GM21529 (cell line): ENCODE measurements at regions not wholly inside any gene's neighbourhood (a gene's known extent, or its start where the extent isn't known, plus 50 kb on each side); places are given as distances from the start of the nearest gene placed in this dataset.

ENCODE experiments used
- ATAC-seq: cut with Tn5 transposase; IDR thresholded peaks from one replicate; pipeline ENCODE4 v1.9.1; 2021; ENCODE audit not compliant: unreplicated experiment

DNA sequence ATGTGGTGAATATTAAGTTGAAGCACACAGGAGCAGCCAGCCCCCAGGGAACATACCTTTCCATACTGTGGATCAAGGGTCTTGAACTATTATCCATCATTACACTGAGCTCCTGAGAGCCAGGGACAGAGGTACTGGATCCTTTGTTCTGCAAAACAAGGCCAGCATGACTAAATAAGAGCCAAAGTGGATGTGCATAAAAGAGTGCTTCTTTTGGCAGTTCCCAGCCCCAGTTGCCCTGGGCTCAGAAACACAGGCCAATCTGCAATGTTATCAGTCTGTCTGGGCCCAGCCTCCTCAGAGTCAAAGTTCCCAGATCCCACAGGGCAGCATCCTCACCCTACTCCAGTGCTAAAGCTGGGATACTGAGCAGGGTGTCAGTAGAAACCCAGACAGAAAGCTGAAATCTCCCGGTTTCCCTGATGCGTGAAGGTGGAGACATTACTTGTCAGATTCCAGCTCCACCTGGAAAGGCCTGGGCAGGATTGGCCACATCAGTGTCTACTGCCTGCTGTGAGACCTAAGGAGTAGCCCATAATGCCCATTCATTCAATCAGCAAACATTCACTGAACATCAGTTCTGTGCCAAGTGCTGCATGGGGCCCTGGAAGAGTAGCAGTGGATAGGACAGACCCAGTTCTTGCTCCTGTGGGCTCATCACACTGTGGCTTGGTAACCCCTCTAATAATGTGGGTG lies 342.7 kb downstream of the CXCL12 start:
- no peak for ATAC-seq

DNA sequence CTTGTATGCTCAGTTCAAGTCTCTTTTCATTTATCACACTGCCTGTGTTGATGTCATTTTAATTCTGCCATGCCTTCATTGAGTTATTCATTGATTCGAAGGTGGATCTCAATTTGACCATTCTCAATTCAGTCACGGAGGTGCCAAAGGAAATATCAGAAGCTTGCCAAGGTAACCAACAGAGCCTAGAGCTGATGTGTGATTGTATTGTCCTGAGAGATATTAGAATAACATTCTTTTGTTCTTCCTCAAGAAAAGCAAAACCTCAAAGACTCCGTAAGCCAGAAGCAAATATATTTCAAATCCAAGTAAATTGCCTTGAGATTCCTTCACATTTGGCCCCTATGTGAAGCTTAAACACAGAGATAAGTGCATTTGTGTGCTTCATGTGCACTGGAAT lies 345.3 kb downstream of the CXCL12 start:
- ATAC-seq, result no peak

DNA sequence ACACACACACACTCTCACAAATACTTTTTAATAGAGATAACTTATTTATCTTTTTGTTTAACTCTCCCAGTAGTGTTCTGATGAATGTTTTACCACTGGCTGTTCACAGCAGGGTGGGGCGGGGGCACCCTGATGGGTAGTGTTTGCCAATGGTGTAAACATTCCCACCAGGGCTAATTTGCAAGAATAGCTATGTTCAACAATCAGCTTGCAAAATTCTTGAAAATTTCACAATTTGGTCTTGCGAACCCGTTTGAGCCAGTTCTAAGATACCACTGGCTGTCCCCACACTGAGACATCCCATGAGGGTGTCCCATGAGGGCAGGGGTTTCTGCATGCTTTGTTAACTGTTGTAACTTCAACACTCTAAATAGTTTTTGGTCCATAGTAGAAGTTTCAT lies 348.5 kb downstream of the CXCL12 start:
- no peak for ATAC-seq

DNA sequence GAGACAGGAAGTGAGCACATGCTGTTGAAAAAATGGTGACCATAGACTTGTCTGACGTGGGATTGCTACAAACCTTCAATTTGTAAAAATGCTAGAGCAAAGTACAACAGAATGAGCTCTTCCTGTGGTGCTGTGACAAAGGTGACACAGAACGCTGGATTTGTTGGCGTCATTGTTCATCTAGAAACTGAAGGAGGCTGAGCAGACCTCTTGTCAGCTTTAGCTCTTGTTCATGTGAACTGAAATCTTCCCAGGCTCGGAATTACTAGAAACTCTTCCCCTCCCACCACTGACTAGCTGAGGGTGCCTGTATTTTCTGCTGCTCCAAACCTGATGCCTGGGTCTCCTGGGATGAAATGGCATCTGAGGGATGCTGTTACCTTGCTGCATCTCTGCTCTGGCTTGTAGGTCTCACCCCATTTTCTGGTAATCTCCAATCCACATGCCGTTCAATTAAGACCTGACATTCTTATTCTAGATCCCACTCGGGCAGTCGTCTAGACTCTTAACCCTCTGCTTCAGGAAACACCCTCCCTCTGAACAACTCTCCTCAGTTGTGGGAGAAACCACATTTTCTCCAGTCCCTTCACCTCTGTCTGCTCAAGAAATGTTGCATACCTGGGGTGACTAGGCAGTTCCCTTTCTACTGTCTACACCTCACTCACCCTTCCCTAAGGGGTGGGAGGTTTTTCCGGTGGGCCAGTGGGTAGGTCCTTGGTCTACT lies 349.3 kb downstream of the CXCL12 start:
- no peak for ATAC-seq

DNA sequence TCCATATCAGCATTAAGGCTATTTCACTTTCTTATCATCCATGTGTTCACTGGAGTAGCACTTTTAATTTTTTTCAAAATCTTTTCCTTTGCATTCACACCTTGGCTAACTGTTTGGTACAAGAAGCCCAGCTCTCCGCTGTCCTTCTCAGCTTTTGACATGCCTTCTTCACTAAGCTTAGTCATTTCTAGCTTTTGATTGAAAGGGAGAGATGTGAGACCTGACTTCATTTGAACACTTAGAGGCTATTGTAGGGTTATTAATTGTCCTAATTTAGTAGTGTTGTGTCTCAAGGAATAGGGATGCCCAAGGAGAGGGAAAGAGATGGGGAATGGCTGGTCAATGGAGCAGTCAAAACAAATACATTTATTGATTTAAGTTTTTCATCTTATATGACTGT lies 350.0 kb downstream of the CXCL12 start:
- no peak for ATAC-seq

DNA sequence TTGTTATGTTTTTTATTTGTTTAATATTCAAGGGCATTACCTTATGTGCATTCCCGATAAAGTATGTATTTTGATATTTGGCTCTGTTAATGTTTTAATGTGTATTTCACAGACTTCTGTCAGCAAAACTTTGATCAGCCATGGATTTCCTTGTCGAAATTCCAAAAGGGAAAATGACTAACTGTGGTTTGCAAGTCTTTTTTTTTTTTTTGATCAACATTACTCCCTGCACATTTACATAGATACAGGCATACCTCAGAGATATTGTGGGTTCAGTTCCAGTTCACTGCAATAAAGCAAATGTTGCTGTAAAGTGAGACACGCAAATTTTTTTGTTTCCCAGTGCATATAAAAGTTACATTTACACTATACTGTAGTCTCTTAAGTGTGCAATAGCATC lies 351.9 kb downstream of the CXCL12 start:
- ATAC-seq, result no peak

DNA sequence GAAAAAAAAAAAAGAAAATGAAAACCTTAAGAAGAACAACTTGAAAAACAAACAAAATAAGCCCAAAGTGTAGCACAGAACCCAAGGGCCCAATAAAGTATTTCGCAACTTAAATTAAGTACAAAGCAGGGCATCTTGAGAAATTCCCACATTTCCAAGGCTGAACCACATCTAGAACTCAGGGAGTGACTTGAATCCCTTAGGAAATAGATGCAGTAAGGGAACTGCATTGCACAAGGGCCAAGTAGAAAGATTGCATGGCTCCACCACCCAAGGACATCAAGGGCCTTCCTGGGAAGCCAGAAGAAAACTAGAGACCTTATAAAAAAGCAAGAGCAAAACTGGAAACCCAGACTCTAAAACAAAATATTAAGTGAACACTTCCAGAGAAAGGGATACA lies 352.7 kb downstream of the CXCL12 start:
- ATAC-seq, result no peak

DNA sequence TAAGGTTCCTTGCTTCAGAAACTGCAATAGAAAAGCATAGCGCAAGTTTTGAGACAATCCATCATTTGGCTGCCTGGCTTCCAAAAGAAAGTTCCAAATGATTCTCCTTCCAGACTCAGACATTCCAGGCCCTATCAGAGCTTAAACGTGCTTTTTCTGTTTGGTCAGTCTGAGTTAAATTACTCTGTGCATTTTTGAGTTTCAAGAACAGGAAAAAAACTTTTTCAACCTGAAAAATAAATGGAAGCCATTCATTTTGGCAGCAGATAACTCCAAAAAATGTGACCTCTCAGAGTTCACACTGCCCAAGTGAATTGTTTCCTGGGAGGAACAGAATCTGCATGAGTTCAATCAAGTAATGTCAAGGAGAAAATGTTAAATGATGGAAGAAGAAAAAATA lies 354.2 kb downstream of the CXCL12 start:
- ATAC-seq, result no peak

DNA sequence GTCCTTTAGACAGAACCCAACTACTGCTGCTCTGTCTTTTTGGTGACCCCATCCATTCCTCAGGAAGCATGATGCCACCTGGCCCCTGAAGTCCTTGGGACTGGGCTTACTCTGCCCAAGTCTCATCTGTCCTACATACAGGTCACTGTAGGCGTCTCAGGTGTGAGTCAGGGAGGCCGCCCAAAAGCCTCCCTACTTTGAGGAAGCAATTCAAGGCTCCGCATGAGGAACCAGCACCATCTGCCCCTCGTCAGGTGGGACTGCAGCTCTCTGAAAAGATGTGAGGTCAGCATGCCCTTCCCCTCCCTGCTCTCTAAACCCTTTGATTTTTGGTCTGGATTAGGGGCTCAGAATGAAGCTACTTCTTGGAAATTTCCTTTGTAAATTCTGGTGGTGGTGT lies 354.8 kb downstream of the CXCL12 start:
- ATAC-seq, result peak; percentile 87

DNA sequence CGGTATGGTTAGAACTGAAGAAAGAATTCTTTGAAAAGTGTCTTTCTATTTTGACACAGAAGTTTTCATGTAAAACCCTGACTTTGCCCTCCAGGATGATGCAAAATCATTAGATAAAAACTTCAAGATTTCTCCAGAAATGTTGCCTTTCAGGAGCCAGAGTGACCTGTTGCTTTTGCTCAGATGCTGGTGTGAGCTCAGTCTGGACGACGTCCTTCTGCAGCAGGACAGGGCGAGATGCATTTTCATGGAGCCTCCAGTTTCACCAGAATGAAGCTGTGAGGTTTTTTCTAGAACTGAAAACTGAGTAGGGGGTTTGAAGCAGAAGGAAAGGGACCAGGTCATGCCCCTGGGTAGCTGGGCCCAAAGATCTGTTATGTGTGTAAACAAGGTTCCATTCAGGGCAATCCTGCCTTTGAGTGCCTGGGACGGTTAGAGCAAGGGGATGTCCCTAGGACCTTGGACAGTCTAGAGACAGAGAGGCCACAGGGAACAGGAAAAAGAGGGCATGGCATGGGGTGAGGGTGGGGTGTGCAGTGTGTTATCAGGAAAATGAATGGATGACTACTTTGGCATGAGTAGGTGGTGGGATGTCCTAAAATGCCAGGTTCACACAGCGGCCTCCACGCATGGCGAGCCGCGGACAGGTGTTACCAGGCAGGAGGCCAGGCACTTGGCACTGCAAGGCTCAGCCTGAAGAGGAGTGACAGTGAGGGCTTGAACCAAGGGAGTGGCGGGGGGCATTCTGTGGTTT lies 356.3 kb downstream of the CXCL12 start:
- no peak for ATAC-seq

DNA sequence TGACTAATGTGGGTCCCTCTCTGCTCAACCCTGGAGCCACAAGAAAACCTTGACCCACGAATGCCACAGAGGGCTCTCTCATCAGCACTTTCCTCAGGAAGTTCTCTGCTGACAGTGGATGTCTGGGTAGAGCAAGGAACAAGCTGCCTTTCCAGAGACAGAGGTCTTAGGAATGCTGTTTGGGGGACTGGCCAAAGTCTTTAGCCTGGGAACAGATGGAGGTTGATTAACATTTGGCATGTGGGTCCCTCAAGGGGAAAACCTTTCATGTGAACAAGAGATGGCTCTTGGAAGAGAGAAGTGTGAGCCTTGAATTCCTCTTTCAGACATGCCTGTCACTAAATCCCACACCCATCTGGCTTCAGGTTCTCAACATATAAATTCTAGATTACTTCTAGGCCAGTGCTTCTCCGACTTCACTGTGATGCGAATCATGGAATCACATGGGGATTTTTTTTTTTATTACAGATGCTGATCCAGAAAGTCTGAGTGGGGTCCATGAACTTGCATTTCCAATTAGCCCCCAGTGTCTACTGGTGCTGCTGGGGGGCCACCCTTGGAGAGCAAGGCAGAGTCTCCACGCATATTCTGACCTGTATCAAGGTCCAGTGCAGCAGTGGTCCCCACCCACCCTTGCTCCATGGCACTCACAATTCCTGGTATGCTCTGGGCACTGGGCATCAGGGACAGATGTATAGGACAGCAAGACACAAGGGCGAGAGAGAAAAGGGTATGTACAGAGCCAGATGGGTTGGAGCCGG lies 360.4 kb downstream of the CXCL12 start:
- ATAC-seq, result no peak

DNA sequence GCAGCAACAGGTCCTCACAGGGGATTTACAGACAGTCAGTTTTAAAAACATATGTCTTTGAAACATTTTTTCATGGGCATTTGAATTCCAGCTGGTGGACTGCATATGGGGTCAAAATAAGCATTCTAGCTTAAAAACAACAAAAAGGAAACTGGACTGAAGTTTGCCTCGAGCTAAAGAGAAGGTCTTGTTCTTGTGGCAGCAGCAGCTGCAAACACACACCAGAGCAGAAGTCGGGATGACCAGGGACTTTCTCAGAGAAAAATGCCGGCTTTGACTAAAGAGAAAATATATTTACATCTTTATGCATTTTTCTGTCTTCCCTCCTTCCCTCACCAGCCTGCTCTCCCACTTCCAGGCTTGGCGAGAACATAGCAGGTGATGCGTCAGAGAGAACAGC lies 361.4 kb downstream of the CXCL12 start:
- no peak for ATAC-seq

DNA sequence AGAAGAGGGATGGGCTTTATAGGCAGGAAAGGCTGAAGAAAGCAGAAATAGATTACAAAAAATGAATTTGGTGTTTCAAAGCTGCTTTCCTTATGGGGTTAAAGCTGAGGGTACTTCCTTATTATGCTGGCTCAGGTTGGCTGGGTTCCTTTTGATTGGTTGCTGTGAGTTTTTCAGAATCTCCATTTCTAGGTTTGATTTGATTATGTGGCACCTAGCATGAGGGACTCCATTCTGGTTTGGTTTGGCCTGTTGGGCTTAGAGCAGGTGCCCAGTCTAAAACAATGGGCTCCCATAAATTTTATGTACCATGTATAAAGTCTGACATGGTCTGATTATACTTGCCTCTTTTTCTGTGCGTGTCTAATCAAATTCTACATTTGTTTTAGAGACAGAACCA lies 362.7 kb downstream of the CXCL12 start:
- ATAC-seq, result no peak

DNA sequence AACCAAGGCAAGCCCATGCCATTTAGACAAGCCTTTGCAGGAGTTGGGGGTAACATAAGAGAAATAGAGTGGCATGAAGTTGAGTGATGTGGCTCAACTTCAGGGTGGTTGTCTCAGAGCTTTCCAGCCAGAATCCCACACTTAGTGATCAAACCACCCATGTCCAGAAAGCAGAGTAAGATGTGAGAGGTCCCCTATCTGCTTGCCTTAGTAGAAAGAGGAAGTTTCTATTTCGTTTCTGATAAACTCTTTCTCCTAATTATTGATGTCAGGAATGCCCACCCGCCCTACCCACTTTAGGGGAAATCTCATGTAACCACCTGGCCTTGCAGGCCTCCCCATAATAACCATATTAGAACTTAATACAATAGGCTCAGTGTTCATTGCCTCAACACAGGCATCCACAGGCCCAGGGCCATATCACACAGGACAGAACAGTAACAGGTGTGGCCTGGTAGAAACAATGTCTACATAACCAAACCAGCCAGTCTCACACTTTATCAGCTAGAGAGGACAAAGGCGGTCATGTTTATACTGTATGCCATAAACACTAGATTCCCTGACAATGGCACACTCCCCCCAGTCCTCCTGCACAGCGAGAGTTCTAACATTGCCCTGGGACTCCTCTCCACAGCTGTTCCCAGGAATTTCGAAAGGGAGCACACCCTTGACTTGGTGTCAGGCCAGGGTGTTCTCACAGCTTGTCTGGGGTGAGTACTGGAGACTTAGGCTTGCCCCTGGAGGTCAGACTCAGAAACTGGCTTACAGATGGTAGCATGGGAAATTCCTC lies 364.4 kb downstream of the CXCL12 start:
- peak; percentile 69 for ATAC-seq

DNA sequence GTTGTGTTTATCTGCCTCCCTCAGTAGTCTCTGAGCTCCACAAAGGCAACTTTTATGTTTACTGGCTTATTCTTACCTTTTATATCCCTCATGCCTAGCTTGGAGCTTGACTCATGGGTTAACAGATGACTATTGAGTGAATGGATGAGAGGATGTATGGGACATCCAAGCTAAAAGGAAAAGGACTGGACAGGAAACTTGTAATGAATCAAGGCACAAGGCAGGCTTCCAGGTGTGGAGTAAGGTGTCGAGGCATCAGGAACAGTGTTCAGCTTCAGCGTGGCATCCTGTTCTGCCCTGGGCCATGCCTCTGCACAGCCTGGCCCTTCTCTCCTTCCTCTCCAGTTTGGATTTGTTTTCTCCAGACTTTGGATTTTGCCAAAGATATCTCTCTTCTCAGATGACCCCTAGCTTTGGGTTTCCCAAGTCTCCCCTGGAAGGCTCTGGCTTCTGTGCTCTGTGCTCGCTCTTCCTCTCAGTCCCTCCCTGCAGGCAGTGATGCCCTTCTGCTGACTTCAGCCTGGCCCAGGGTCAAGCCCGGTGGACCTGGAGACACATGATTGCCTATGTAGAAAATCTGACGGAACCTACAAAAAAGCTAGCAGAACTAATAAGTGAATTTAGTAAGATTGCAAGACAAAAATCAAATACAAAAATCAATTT lies 367.3 kb downstream of the CXCL12 start:
- no peak for ATAC-seq

DNA sequence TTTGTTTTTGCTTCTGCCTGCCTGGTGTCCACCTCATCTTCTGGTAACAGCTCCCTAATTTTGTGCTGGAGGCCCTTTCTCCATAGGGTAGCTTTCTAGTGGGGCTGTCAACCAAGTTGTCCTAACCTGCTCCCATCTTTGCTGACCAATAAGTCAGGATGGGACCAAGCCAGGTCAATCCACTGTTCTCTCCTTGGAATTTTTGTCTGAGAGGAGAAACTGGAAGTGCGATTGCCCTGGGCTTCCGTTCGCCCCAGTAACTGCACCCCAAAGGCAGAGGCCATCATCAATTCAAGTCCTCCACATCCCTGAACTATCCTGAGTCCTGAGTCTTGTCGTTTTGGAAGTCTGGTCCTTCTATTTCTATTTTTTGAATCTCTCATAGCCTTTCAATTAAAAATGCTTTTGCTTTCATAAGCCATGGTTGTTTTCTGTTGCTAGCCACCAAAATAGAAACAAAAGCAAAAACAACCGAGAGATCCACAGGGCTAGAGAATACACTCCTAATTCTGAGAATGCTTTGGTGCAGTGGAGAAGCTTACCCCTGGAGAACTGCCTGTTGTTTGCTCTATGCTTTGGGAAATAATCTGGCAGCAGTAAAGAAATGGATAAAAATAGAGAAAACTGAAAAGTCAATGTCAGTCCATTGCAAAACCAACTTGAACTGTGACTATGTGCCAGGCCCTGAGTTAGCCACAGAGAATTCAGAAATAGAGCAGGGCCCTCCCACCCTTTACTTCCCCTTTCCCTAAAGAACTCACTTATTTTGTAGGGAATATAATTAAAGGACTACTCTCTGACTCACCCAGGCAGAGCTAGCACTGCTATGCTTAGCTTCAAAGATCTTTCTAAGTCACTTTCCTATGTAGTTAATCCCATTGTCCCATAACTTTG lies 368.1 kb downstream of the CXCL12 start:
- no peak for ATAC-seq

DNA sequence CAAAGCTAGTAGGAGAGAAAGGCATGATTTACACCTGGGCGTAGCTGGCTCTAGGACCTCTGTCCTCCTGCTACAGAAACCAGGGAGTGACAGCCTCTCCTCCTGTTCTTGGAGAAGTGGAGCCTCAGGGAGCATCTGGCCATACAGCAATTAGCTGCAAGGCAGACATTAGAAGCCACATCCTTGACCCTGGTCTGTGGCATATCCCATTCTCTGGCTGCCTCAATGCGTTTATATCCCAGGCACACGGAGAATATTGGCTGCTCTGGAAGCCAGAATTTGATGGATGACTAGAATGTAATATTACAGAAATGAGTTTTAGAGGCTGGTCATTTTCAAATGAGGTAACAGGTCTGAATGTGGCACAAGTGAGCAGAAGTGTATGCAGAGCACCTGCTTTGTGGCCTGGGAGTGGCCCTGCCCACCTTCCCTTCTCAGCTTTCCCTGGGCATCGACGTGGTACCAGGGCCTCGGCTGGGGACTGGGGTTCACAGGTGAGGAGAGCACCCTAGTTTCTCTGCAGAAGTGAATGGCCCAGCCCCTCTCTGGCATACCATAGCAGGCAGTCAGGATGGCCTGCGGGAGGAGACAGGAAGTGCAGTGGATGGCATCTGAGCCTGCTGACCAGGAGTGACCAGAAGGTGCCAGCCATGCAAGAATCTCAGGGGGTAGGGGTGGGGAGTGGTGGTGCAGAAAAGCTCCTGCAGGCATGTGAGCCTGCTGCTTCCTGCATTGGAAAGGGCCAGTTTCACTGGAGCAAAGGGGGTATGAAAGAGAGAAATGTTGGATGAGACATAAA lies 367.2 kb upstream of the ZNF32 start:
- no peak for ATAC-seq

DNA sequence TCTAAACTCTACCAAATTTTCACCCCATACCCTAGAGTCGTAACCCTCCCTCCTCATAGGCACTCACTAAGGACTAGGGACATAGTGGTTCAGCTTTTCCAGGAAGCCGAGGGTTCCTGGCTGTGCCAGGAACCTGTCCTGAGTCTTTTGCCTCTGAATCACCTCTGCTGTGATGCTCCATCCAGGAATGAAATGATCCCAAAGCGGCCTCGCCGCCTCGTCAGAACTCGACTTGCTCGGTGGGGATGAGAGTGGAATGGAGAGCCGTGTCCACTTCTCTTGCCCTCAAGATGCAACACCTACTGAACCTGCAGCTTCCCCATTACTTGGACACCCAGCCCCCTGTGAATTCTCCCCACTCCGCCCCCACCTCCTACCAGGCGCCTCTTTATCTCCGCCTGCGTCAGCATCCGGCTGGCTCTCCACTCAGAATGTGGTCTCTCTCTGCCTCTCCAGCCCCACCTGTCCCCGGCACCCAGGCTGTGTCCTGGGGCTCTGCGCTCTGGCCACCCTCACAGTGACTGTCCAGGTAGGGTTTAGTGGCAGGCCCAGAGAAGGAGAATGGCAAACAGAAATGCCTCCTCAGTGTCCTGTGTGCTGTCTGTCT lies 366.1 kb upstream of the ZNF32 start:
- ATAC-seq, result no peak
